ENCODE measurements at regions not wholly inside any gene's neighbourhood (a gene's known extent, or its start where the extent isn't known, plus 50 kb on each side); places are given as distances from the start of the nearest gene placed in this dataset.

DNA sequence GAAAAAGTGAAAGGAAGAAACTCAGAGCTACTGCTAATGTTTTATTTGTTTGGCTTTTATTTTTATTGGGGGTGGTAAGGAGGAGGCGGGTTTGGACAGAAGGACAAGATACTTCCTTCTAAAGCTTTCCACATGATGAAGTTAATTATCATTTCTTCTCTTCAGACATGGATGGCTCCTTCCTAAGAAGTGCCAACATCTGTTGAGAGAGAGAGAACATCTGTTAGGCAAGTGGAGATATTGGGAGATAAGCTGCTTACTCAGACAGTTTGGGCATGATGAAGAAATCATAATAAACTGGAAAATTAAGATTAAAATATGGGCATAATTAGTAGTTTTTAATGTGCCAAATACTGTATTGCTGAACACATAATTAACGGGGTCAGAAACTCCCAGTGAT is 535.7 kb upstream of the INTU start:
- Histone ChIP-seq H3K4me3 (ENCODE audit: low read depth, low read length) (no peak overlapping the region), H3K27me3 (ENCODE audit: insufficient read depth, low read depth, severe bottlenecking) (no peaks in the 10 kb centered on the region), H3K9me3 (ENCODE audit: severe bottlenecking) (no peaks in the 10 kb centered on the region), H3K27ac (no peak overlapping the region), H3K36me3 (no peaks in the 10 kb centered on the region)
- TF ChIP-seq, protein P1, sequence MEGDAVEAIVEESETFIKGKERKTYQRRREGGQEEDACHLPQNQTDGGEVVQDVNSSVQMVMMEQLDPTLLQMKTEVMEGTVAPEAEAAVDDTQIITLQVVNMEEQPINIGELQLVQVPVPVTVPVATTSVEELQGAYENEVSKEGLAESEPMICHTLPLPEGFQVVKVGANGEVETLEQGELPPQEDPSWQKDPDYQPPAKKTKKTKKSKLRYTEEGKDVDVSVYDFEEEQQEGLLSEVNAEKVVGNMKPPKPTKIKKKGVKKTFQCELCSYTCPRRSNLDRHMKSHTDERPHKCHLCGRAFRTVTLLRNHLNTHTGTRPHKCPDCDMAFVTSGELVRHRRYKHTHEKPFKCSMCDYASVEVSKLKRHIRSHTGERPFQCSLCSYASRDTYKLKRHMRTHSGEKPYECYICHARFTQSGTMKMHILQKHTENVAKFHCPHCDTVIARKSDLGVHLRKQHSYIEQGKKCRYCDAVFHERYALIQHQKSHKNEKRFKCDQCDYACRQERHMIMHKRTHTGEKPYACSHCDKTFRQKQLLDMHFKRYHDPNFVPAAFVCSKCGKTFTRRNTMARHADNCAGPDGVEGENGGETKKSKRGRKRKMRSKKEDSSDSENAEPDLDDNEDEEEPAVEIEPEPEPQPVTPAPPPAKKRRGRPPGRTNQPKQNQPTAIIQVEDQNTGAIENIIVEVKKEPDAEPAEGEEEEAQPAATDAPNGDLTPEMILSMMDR (IDR thresholded peaks at IDR 0.05; ENCODE audit: low read depth, low read length): no peak
- DNase-seq: no peak

DNA sequence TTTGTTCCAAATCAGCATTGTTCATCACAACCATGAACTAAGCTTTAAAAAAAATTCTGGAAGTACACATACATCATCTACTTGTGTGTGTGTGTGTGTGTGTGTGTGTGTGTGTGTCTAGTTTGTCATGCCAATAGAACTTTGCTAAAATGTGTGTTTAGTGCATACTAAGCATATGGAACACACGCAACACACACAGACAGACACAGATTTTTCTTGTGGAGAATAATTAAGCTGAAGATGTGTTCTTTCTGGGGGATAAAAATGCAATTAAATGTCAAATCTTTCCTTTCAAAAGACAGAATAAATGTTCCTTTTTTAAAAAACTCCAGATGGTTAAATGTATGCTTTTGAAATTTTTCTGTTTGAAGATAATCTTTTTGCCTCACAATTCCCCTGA is 530.4 kb upstream of the INTU start:
- H3K27me3 ChIP-seq (ENCODE audit: insufficient read depth, low read depth, severe bottlenecking): no peaks in the 10 kb centered on the region
- DNase-seq: no peak
- no peaks in the 10 kb centered on the region for H3K9me3 ChIP-seq (ENCODE audit: severe bottlenecking)
- no peaks in the 10 kb centered on the region for H3K36me3 ChIP-seq
- no peak overlapping the region for H3K27ac ChIP-seq
- H3K4me3 ChIP-seq (ENCODE audit: low read depth, low read length): no peak overlapping the region
- TF ChIP-seq, protein P1 (IDR thresholded peaks at IDR 0.05; ENCODE audit: low read depth, low read length): no peak

DNA sequence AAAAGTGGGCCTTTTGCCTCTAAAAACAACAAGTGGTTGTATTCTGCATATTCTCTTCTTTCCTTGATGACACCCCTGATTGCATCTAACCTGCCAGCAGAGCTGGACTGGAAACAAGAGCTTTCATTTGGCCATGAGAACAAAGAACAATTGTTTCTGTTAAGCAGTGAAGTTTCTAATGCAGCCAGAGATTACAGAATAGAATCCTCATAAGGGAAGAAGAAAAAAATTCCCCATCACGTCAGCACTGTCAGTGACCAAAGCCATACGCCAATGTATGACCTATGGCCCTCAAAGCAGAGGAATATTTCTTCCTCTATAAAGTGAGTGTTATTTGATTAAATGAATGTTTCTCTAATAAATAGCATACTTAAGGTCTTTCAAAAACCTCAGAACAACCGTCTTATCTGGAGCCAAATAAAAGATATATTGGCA is 529.1 kb upstream of the INTU start:
- no peak for DNase-seq
- peaks cover 2% of the 10 kb centered on the region for H3K9me3 ChIP-seq (ENCODE audit: severe bottlenecking)
- no peak overlapping the region for H3K27ac ChIP-seq
- no peak overlapping the region for H3K4me3 ChIP-seq (ENCODE audit: low read depth, low read length)
- H3K27me3 ChIP-seq (ENCODE audit: insufficient read depth, low read depth, severe bottlenecking): no peaks in the 10 kb centered on the region
- H3K36me3 ChIP-seq: no peaks in the 10 kb centered on the region
- TF ChIP-seq, protein P1 (IDR thresholded peaks at IDR 0.05; ENCODE audit: low read depth, low read length): no peak

DNA sequence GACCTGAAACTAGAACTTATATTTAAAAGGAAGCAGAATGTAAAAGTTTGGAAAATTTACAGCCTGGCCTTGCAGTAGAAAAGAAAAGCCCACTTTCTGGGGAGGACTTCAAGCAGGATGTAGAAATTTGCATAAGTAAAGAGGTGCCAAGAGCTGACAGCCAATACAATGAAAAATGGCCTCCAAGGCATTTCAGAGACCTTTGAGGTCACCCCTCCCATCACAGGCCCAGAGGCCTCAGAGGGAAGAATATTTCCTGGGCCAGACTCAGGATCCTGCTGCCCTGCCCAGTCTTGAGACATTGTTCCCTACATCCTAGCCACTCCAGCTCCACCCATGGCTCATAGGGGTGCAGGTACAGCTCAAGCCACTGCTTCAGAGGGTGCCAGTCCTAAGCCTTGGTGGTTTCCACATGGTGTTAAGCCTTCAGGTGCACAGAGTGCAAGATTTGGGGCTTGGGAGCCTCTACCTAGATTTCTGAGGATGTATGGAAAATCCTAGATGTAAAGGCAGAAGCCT is 518.9 kb upstream of the INTU start:
- no peak overlapping the region for H3K27ac ChIP-seq
- H3K9me3 ChIP-seq (ENCODE audit: severe bottlenecking): no peaks in the 10 kb centered on the region
- TF ChIP-seq, protein P1 (IDR thresholded peaks at IDR 0.05; ENCODE audit: low read depth, low read length): no peak
- no peaks in the 10 kb centered on the region for H3K27me3 ChIP-seq (ENCODE audit: insufficient read depth, low read depth, severe bottlenecking)
- H3K4me3 ChIP-seq (ENCODE audit: low read depth, low read length): no peak overlapping the region
- no peaks in the 10 kb centered on the region for H3K36me3 ChIP-seq
- DNase-seq: no peak

DNA sequence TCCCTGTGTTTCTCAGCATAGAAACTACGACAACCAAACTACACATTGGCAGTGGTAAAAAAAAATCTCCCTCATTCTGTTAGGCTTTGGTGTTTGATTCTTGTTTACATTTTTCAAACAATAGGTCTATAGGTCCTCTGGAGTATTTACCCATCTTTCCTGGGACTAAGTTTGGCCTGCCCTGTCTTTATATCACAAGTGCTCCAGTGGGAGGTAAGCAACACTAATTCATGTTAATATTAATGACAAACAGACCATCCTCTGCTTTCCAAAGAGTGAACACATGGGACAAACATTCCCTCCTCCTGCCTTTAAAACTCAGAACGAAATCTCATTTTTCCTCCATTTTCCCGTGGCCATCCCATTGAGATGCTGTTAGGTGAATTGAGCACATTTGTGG is 514.1 kb upstream of the INTU start:
- Histone ChIP-seq H3K27ac (no peak overlapping the region), H3K9me3 (ENCODE audit: severe bottlenecking) (no peaks in the 10 kb centered on the region), H3K36me3 (no peaks in the 10 kb centered on the region), H3K27me3 (ENCODE audit: insufficient read depth, low read depth, severe bottlenecking) (no peaks in the 10 kb centered on the region), H3K4me3 (ENCODE audit: low read depth, low read length) (no peak overlapping the region)
- DNase-seq: no peak
- TF ChIP-seq, protein P1 (IDR thresholded peaks at IDR 0.05; ENCODE audit: low read depth, low read length): no peak

DNA sequence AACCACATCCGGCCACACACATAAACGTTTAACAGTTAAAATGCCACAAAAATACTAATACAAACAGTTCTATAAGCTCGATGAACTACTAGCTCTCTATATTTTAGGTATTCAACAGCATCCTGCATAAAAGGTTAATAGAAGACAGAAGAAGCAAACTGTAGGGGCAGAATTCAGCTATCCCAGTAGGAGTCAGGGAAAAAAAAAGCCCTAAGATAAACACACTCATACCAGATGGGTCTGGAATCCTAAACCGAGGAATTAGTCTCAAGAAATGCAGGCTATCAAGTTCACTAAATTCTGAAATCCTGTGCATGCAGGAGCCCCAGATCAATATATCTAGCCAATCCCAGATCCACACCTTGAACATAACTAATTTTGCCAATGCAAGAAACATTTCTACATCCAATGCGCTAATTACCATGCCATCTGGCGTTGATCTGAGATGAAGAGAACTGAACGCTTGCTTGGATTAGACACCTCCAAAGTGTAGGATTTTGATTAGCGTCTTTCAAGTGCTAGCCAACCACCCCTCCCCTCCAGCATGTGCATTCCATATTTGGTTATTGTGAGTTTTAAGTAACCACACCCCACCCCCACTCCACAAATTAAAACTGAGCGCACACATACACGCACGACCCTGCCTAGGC is 512.2 kb upstream of the INTU start:
- TF ChIP-seq, protein P1 (IDR thresholded peaks at IDR 0.05; ENCODE audit: low read depth, low read length): no peak
- Histone ChIP-seq H3K27me3 (ENCODE audit: insufficient read depth, low read depth, severe bottlenecking) (no peaks in the 10 kb centered on the region), H3K36me3 (no peaks in the 10 kb centered on the region), H3K27ac (peak overlapping the region; percentile 52), H3K9me3 (ENCODE audit: severe bottlenecking) (no peaks in the 10 kb centered on the region), H3K4me3 (ENCODE audit: low read depth, low read length) (no peak overlapping the region)
- DNase-seq: peak; percentile 77
